Panc1 (cell line): ENCODE measurements at regions not wholly inside any gene's neighbourhood (a gene's known extent, or its start where the extent isn't known, plus 50 kb on each side); places are given as distances from the start of the nearest gene placed in this dataset.

Experiments
- ATAC-seq: fragments of 200-7000 bp; cut with Tn5 transposase; 2 replicates; pipeline ENCODE4 v1.9.1; 2020; ENCODE audit warnings: mild to moderate bottlenecking, moderate library complexity
- BruUV-seq: library from RNA; stranded (reverse); fragments of 400-500 nt; replicated peaks from 2 replicates; lab custom pipeline; 2021; lab: Mats Ljungman, UMichigan
- CTCF ChIA-PET: fragments of 300-600 bp; sonication (Branson Sonifier 250); formaldehyde crosslinking; loops from one replicate; lab custom pipeline; 2022; ENCODE audit warnings: antibody characterized with exemption; lab: Charles Lee
- POLR2A ChIA-PET: fragments of 300-600 bp; sonication (Branson Sonifier 250); formaldehyde crosslinking; loops from one replicate; lab custom pipeline; 2022; ENCODE audit warnings: antibody characterized with exemption; lab: Charles Lee
- DNase-seq: peaks from one replicate; pipeline ENCODE4 v3.0.0-alpha.2; 2010; ENCODE audit warnings: low read depth, low spot score
- H3K27ac ChIP-seq: 2 replicates; pipeline ENCODE4 v1.5.1; 2011; ENCODE audit warnings: mild to moderate bottlenecking, low read length, inconsistent platforms
- H3K27me3 ChIP-seq: fragments of 200-500 bp; sonication (Bioruptor generic); 2 replicates; pipeline ENCODE4 v1.6.0; 2014; ENCODE audit warnings: low read length, inconsistent platforms; ENCODE audit not compliant: control insufficient read depth, insufficient read depth
- H3K36me3 ChIP-seq: fragments of 200-500 bp; sonication (Bioruptor generic); 2 replicates; pipeline ENCODE4 v1.5.1; 2014; ENCODE audit warnings: inconsistent platforms, mild to moderate bottlenecking, low read length, moderate library complexity; ENCODE audit not compliant: control insufficient read depth, insufficient read depth
- H3K4me1 ChIP-seq: 2 replicates; pipeline ENCODE4 v1.5.1; 2011; ENCODE audit warnings: inconsistent platforms, mild to moderate bottlenecking, low read length, moderate library complexity; ENCODE audit not compliant: control insufficient read depth, insufficient read depth
- H3K4me3 ChIP-seq, 2 experiments: 2 replicates each; pipeline ENCODE4 v1.5.1; 2011 to 2012; ENCODE audit warnings: low read depth in 2 of 2, low read length in 2 of 2, mild to moderate bottlenecking in 2 of 2, inconsistent platforms in 1 of 2, moderate library complexity in 1 of 2
- H3K9me3 ChIP-seq: fragments of 200-500 bp; sonication (Bioruptor generic); 2 replicates; pipeline ENCODE4 v1.5.1; 2014; ENCODE audit warnings: low read depth, mild to moderate bottlenecking, inconsistent platforms, low read length, moderate library complexity; ENCODE audit not compliant: control insufficient read depth, insufficient read depth
- CTCF ChIP-seq: fragments of 450-650 bp; IDR thresholded peaks from 2 replicates; pipeline ENCODE4 v1.5.1; 2017; ENCODE audit warnings: mild to moderate bottlenecking
- POLR2AphosphoS5 ChIP-seq: IDR thresholded peaks from 2 replicates; pipeline ENCODE4 v1.6.1; 2012; ENCODE audit warnings: mild to moderate bottlenecking, low read depth, low read length, moderate library complexity
- REST ChIP-seq, 2 experiments: IDR thresholded peaks; 2 replicates each; pipeline ENCODE4 v1.6.1; 2011 to 2012; ENCODE audit warnings: low read depth in 2 of 2, control low read depth in 1 of 2, low read length in 1 of 2, mild to moderate bottlenecking in 1 of 2, moderate library complexity in 1 of 2; ENCODE audit not compliant: insufficient read depth in 1 of 2
- SIN3A ChIP-seq: IDR thresholded peaks from 2 replicates; pipeline ENCODE4 v1.6.1; 2012; ENCODE audit warnings: low read depth, mild to moderate bottlenecking, low read length, moderate library complexity, borderline replicate concordance; ENCODE audit not compliant: insufficient read depth
- TCF7L2 ChIP-seq: IDR thresholded peaks from 2 replicates; pipeline ENCODE4 v1.6.1; 2011; ENCODE audit warnings: mild to moderate bottlenecking, low read depth, low read length, inconsistent platforms
- in situ Hi-C: cut with HindIII; loops from 2 replicates; pipeline ENCODE4 v1.10.0; 2016; ENCODE audit warnings: low sequenced_read_pairs, low pct_unique_long_range_greater_than_20kb
- intact Hi-C: fragments of 100-400 bp; cut with micrococcal nuclease; formaldehyde crosslinking; loops from one replicate; pipeline ENCODE4 v1.10.0; 2022; ENCODE audit not compliant: unreplicated experiment

GRCh38 chr14:30345511-30345910 lies 213.4 kb upstream of the G2E3 start:
- ChIA-PET POLR2A (no interaction called here), CTCF (no interaction called here)
- ATAC-seq (no peak), DNase-seq (no peak)
- BruUV-seq = no TSS peak
- intact Hi-C loops (no loop called here), in situ Hi-C loops (no loop called here)
- H3K9me3 ChIP-seq = no peaks in the 10 kb centered on the region
- no peak for TF ChIP-seq REST (IDR thresholded peaks at IDR 0.05; ENCODE audit: insufficient read depth in 1 of 2, low read depth in 2 of 2, low read length in 1 of 2)
- TF ChIP-seq TCF7L2 = no peak
- no peak for TF ChIP-seq SIN3A
- no peak for TF ChIP-seq POLR2AphosphoS5
- no peak for TF ChIP-seq CTCF
- H3K27ac ChIP-seq = no peak overlapping the region
- no peak overlapping the region for H3K4me3 ChIP-seq
- H3K36me3 ChIP-seq = no peaks in the 10 kb centered on the region
- H3K4me1 ChIP-seq = no peaks in the 10 kb centered on the region
- no peaks in the 10 kb centered on the region for H3K27me3 ChIP-seq

GRCh38 chr14:30348445-30348844 lies 210.5 kb upstream of the G2E3 start:
- POLR2A ChIA-PET = no interaction called here
- no TSS peak for BruUV-seq
- no peak overlapping the region for H3K27ac ChIP-seq
- H3K9me3 ChIP-seq = no peaks in the 10 kb centered on the region
- CTCF ChIA-PET = no interaction called here
- in situ Hi-C loops = no loop called here
- H3K4me3 ChIP-seq = no peak overlapping the region
- no peak for ATAC-seq
- no peaks in the 10 kb centered on the region for H3K27me3 ChIP-seq
- H3K36me3 ChIP-seq = no peaks in the 10 kb centered on the region
- no peaks in the 10 kb centered on the region for H3K4me1 ChIP-seq
- TF ChIP-seq TCF7L2 (no peak), SIN3A (no peak), CTCF (no peak), POLR2AphosphoS5 (no peak), REST (IDR thresholded peaks at IDR 0.05; ENCODE audit: insufficient read depth in 1 of 2, low read depth in 2 of 2, low read length in 1 of 2) (no peak)
- DNase-seq = no peak
- intact Hi-C loops = no loop called here
